T47D (cell line): ENCODE measurements at regions not wholly inside any gene's neighbourhood (a gene's known extent, or its start where the extent isn't known, plus 50 kb on each side); places are given as distances from the start of the nearest gene placed in this dataset.
A peak's percentile ranks its signal among the peaks of the same experiment; 100 is the strongest.

Experiments used
- DNase-seq, 2 experiments: peaks; one replicate each; pipeline versions ENCODE4 v3.0.0 to v3.0.0-alpha.2; 2011 to 2012; ENCODE audit warnings: low read depth in 1 of 2, low spot score in 1 of 2
- JUND ChIP-seq: IDR thresholded peaks from 2 replicates; pipeline ENCODE4 v1.6.1; 2012; ENCODE audit warnings: low read depth
- in situ Hi-C: cut with HindIII; loops from 2 replicates; pipeline ENCODE4 v1.10.0; 2016; ENCODE audit warnings: low sequenced_read_pairs, low pct_unique_long_range_greater_than_20kb

- TF ChIP-seq JUND, result no peak
- in situ Hi-C loops, result no loop called here
- no peak for DNase-seq
Observed at GRCh38 chr5:87916320-87916719, 352.3 kb downstream of the TMEM161B start.

- DNase-seq, result no peak
- in situ Hi-C loops, result no loop called here
- no peak for TF ChIP-seq JUND
Observed at GRCh38 chr5:87912419-87912818, 356.2 kb downstream of the TMEM161B start.

- TF ChIP-seq JUND, result no peak
- in situ Hi-C loops, result no loop called here
- DNase-seq, result no peak
Observed at GRCh38 chr5:87909382-87909781, 359.3 kb downstream of the TMEM161B start.

GRCh38 chr5:87906962-87907361, 361.7 kb downstream of the TMEM161B start:
- DNase-seq, result no peak
- no peak for TF ChIP-seq JUND
- in situ Hi-C loops, result no loop called here

GRCh38 chr5:87900419-87900818, 368.2 kb downstream of the TMEM161B start:
- DNase-seq, result no peak
- no peak for TF ChIP-seq JUND
- in situ Hi-C loops, result no loop called here

- in situ Hi-C loops, result no loop called here
- no peak for DNase-seq
- TF ChIP-seq JUND, result no peak
Observed at GRCh38 chr5:87899721-87900131, 368.9 kb downstream of the TMEM161B start.

GRCh38 chr5:87899208-87899661, 369.4 kb downstream of the TMEM161B start:
- in situ Hi-C loops, result no loop called here
- DNase-seq, result peak in 1 of 2 experiments; percentile 9

GRCh38 chr5:87898574-87898973, 370.1 kb downstream of the TMEM161B start:
- in situ Hi-C loops, result no loop called here
- no peak for DNase-seq
- no peak for TF ChIP-seq JUND

More at GRCh38 chr5:87899208-87899661, 369.4 kb downstream of the TMEM161B start:
- TF ChIP-seq JUND, result no peak

GRCh38 chr5:87888139-87888538, 380.5 kb downstream of the TMEM161B start:
- DNase-seq, result no peak
- TF ChIP-seq JUND, result no peak
- in situ Hi-C loops, result no loop called here

GRCh38 chr5:87887247-87887646, 381.4 kb downstream of the TMEM161B start:
- no peak for TF ChIP-seq JUND
- DNase-seq, result no peak
- in situ Hi-C loops, result no loop called here

GRCh38 chr5:87886164-87886563, 382.5 kb downstream of the TMEM161B start:
- TF ChIP-seq JUND, result no peak
- in situ Hi-C loops, result no loop called here
- DNase-seq, result no peak

- no peak for TF ChIP-seq JUND
- DNase-seq, result peak in 1 of 2 experiments; percentile 8
Observed at GRCh38 chr5:87885758-87886157, 382.9 kb downstream of the TMEM161B start.

GRCh38 chr5:87877495-87877894, 391.1 kb downstream of the TMEM161B start:
- in situ Hi-C loops, result no loop called here
- TF ChIP-seq JUND, result no peak
- DNase-seq, result no peak

More at GRCh38 chr5:87885758-87886157, 382.9 kb downstream of the TMEM161B start:
- in situ Hi-C loops, result no loop called here

- in situ Hi-C loops, result no loop called here
- TF ChIP-seq JUND, result no peak
- no peak for DNase-seq
Observed at GRCh38 chr5:87877023-87877422, 391.6 kb downstream of the TMEM161B start.
